ENCODE measurements at regions not wholly inside any gene's neighbourhood (a gene's known extent, or its start where the extent isn't known, plus 50 kb on each side); places are given as distances from the start of the nearest gene placed in this dataset.

GRCh38 chr3:59559721-59560435, 510.1 kb upstream of the CFAP20DC start:
- TF ChIP-seq CTCF (IDR thresholded peaks at IDR 0.05; ENCODE audit: insufficient read depth, low read length) (no peak), GABPA (IDR thresholded peaks at IDR 0.05; ENCODE audit: low read depth) (no peak), POLR2AphosphoS5 (IDR thresholded peaks at IDR 0.05; ENCODE audit: low read depth) (no peak), SPI1 (IDR thresholded peaks at IDR 0.05; ENCODE audit: borderline replicate concordance, low read depth) (no peak)

Data from HL-60 (cell line).